WTC11 (cell line): ENCODE measurements at regions not wholly inside any gene's neighbourhood (a gene's known extent, or its start where the extent isn't known, plus 50 kb on each side); places are given as distances from the start of the nearest gene placed in this dataset.
"Not testable (repeated sequence)": the region's sequence is repeated elsewhere in the genome, so short reads cannot be mapped to it uniquely, and the experiment has no call there.

Experiments used
- ATAC-seq: fragments of 200-7000 bp; cut with Tn5 transposase; 2 replicates; pipeline ENCODE4 v1.10.0; 2021; ENCODE audit warnings: mild to moderate bottlenecking, moderate library complexity
- CTCF ChIA-PET: fragments of 300-600 bp; sonication (Branson Sonifier 250); formaldehyde crosslinking; loops from one replicate; lab custom pipeline; 2021; ENCODE audit warnings: antibody characterized with exemption; lab: Charles Lee
- POLR2A ChIA-PET: fragments of 350-600 bp; sonication (Branson Sonifier 250); formaldehyde crosslinking; loops from one replicate; lab custom pipeline; 2021; ENCODE audit warnings: antibody characterized with exemption; lab: Charles Lee
- DNase-seq: peaks from one replicate; pipeline ENCODE4 v3.0.0; 2021; ENCODE audit warnings: low spot score
- H3K27ac Mint-ChIP-seq: 2 replicates; pipeline ENCODE4 v1.8.0; 2021; ENCODE audit warnings: mixed read lengths
- H3K27me3 Mint-ChIP-seq: 2 replicates; pipeline ENCODE4 v1.8.0; 2021; ENCODE audit warnings: low read depth, mild to moderate bottlenecking, moderate library complexity, mixed read lengths
- H3K36me3 Mint-ChIP-seq: 2 replicates; pipeline ENCODE4 v1.8.0; 2021; ENCODE audit warnings: mixed read lengths
- H3K4me1 Mint-ChIP-seq: 2 replicates; pipeline ENCODE4 v1.8.0; 2022; ENCODE audit warnings: mixed read lengths
- H3K4me3 Mint-ChIP-seq: 2 replicates; pipeline ENCODE4 v1.8.0; 2021; ENCODE audit warnings: mild to moderate bottlenecking, moderate library complexity, mixed read lengths
- H3K9me3 Mint-ChIP-seq: 2 replicates; pipeline ENCODE4 v1.8.0; 2021; ENCODE audit warnings: mixed read lengths
- ATF1 ChIP-seq: sonication (generic); formaldehyde crosslinking; IDR thresholded peaks from 2 replicates; pipeline ENCODE4 v1.8.1; 2023; ENCODE audit warnings: mild to moderate bottlenecking, moderate library complexity, missing genetic modification reagents
- ATF6 ChIP-seq: sonication (generic); formaldehyde crosslinking; IDR thresholded peaks from 2 replicates; pipeline ENCODE4 v1.8.1; 2023; ENCODE audit warnings: mild to moderate bottlenecking, missing genetic modification reagents
- CBFB ChIP-seq: sonication (generic); formaldehyde crosslinking; IDR thresholded peaks from 2 replicates; pipeline ENCODE4 v1.8.1; 2022; ENCODE audit warnings: mild to moderate bottlenecking, low read depth, missing genetic modification reagents
- CTCF ChIP-seq: fragments of 200-600 bp; IDR thresholded peaks from 2 replicates; pipeline ENCODE4 v1.8.0; 2022; ENCODE audit warnings: antibody characterized with exemption
- FOXK1 ChIP-seq: sonication (generic); formaldehyde crosslinking; IDR thresholded peaks from 2 replicates; pipeline ENCODE4 v1.8.0; 2022; ENCODE audit warnings: mild to moderate bottlenecking, moderate library complexity, missing genetic modification reagents
- FOXP1 ChIP-seq: sonication (generic); formaldehyde crosslinking; IDR thresholded peaks from 2 replicates; pipeline ENCODE4 v1.8.0; 2022; ENCODE audit warnings: missing genetic modification reagents, mild to moderate bottlenecking, moderate library complexity, borderline replicate concordance
- FOXP4 ChIP-seq: sonication (generic); formaldehyde crosslinking; IDR thresholded peaks from 2 replicates; pipeline ENCODE4 v1.8.0; 2022; ENCODE audit warnings: mild to moderate bottlenecking, missing genetic modification reagents
- IRF2 ChIP-seq: sonication (generic); formaldehyde crosslinking; IDR thresholded peaks from 2 replicates; pipeline ENCODE4 v1.8.0; 2022; ENCODE audit warnings: low read depth, missing genetic modification reagents, borderline replicate concordance
- KAT7 ChIP-seq: sonication (generic); formaldehyde crosslinking; IDR thresholded peaks from 2 replicates; pipeline ENCODE4 v1.8.1; 2023; ENCODE audit warnings: missing genetic modification reagents, mild to moderate bottlenecking, borderline replicate concordance
- MLX ChIP-seq: sonication (generic); formaldehyde crosslinking; IDR thresholded peaks from 2 replicates; pipeline ENCODE4 v1.8.1; 2023; ENCODE audit warnings: mild to moderate bottlenecking, missing genetic modification reagents, moderate library complexity
- NR1H2 ChIP-seq: sonication (generic); formaldehyde crosslinking; IDR thresholded peaks from 2 replicates; pipeline ENCODE4 v1.9.0; 2021; ENCODE audit warnings: mild to moderate bottlenecking, moderate library complexity, missing genetic modification reagents
- PREB ChIP-seq: sonication (generic); formaldehyde crosslinking; IDR thresholded peaks from 2 replicates; pipeline ENCODE4 v1.8.1; 2022; ENCODE audit warnings: mild to moderate bottlenecking, missing genetic modification reagents, moderate library complexity, borderline replicate concordance
- PRRX2 ChIP-seq: fragments of 250-450 bp; sonication (Bioruptor Pico); IDR thresholded peaks from 2 replicates; pipeline ENCODE4 v1.8.0; 2021; ENCODE audit warnings: mild to moderate bottlenecking
- SP1 ChIP-seq: sonication (generic); formaldehyde crosslinking; conservative IDR thresholded peaks from 2 replicates; pipeline ENCODE4 v1.8.1; 2022; ENCODE audit warnings: missing genetic modification reagents
- ZNF138 ChIP-seq: sonication (generic); formaldehyde crosslinking; conservative IDR thresholded peaks from 2 replicates; pipeline ENCODE4 v1.8.1; 2022; ENCODE audit warnings: mild to moderate bottlenecking, moderate library complexity, missing genetic modification reagents
- ZNF219 ChIP-seq: sonication (generic); formaldehyde crosslinking; IDR thresholded peaks from 2 replicates; pipeline ENCODE4 v1.8.0; 2023; ENCODE audit warnings: missing genetic modification reagents, mild to moderate bottlenecking, borderline replicate concordance
- ZNF423 ChIP-seq: fragments of 250-450 bp; sonication (Bioruptor Pico); IDR thresholded peaks from 2 replicates; pipeline ENCODE4 v2.1.2; 2022; ENCODE audit warnings: mild to moderate bottlenecking, moderate library complexity
- ZNF512 ChIP-seq: sonication (generic); formaldehyde crosslinking; IDR thresholded peaks from 2 replicates; pipeline ENCODE4 v1.8.1; 2022; ENCODE audit warnings: missing genetic modification reagents, borderline replicate concordance

GRCh38 chr10:65660006-65660405 lies 1265.8 kb upstream of the LRRTM3 start:
- Mint-ChIP-seq H3K36me3 (peaks cover 37% of the 10 kb centered on the region), H3K4me1 (no peaks in the 10 kb centered on the region)
- TF ChIP-seq IRF2 (CRISPR knock-in tag) (no peak), NR1H2 (no peak), SP1 (CRISPR knock-in tag) (no peak), KAT7 (no peak), PRRX2 (no peak), PREB (CRISPR knock-in tag) (no peak), MLX (CRISPR knock-in tag) (no peak), CBFB (CRISPR knock-in tag) (no peak)
- TF ChIP-seq, all 79 proteins: peak for 0
- Mint-ChIP-seq H3K27ac (no peak overlapping the region), H3K27me3 (no peaks in the 10 kb centered on the region), H3K9me3 (peaks cover 50% of the 10 kb centered on the region), H3K4me3 (no peak overlapping the region)
- ChIA-PET CTCF (no interaction called here), POLR2A (no interaction called here)
- ATAC-seq: no peak
- DNase-seq: no peak

GRCh38 chr10:65670087-65670486 lies 1255.7 kb upstream of the LRRTM3 start:
- no peak for DNase-seq
- ChIA-PET CTCF (no interaction called here), POLR2A (no interaction called here)
- Mint-ChIP-seq H3K4me1 (no peaks in the 10 kb centered on the region), H3K36me3 (peaks cover 28% of the 10 kb centered on the region), H3K9me3 (peaks cover 40% of the 10 kb centered on the region), H3K4me3 (no peak overlapping the region), H3K27ac (no peak overlapping the region), H3K27me3 (no peaks in the 10 kb centered on the region; the same call in 1 of the 2 replicates)
- TF ChIP-seq ZNF219 (no peak), FOXP4 (no peak), ZNF423 (CRISPR knock-in tag) (no peak), ZNF138 (CRISPR knock-in tag) (no peak), IRF2 (CRISPR knock-in tag) (no peak), ATF6 (no peak), ATF1 (no peak), ZNF512 (CRISPR knock-in tag) (no peak), FOXP1 (CRISPR knock-in tag) (no peak), FOXK1 (no peak), CTCF (no peak)
- no peak for ATAC-seq

GRCh38 chr10:65670596-65670995 lies 1255.2 kb upstream of the LRRTM3 start:
- POLR2A ChIA-PET, CTCF ChIA-PET, H3K4me3 Mint-ChIP-seq, H3K27ac Mint-ChIP-seq, H3K4me1 Mint-ChIP-seq, DNase-seq, ATAC-seq, H3K27me3 Mint-ChIP-seq: not testable (repeated sequence)
- Mint-ChIP-seq H3K9me3 (peaks cover 38% of the 10 kb centered on the region), H3K36me3 (peaks cover 23% of the 10 kb centered on the region)
